ENCODE measurements at regions not wholly inside any gene's neighbourhood (a gene's known extent, or its start where the extent isn't known, plus 50 kb on each side); places are given as distances from the start of the nearest gene placed in this dataset.
"Not testable (repeated sequence)": the region's sequence is repeated elsewhere in the genome, so short reads cannot be mapped to it uniquely, and the experiment has no call there.

- Histone ChIP-seq H3K4me1 (ENCODE audit: control insufficient read depth in 5 of 5, insufficient read depth in 5 of 5, low read length in 5 of 5) (no peaks in the 10 kb centered on the region), H3K36me3 (ENCODE audit: control insufficient read depth in 4 of 4, insufficient read depth in 4 of 4, low read length in 4 of 4) (no peaks in the 10 kb centered on the region), H3K4me3 (no peak overlapping the region), H3K27ac (ENCODE audit: low read depth in 1 of 2, low read length in 1 of 2) (no peak overlapping the region), H3K27me3 (ENCODE audit: control insufficient read depth in 3 of 3, insufficient read depth in 3 of 3, low read length in 2 of 3) (no peaks in the 10 kb centered on the region), H3K9ac (ENCODE audit: insufficient read depth in 1 of 2, low read length in 2 of 2) (no peak overlapping the region), H3K9me3 (ENCODE audit: control insufficient read depth in 4 of 4, insufficient read depth in 3 of 4, low read length in 3 of 4) (no peaks in the 10 kb centered on the region)
- no peak for TF ChIP-seq CTCF (IDR thresholded peaks at IDR 0.05; ENCODE audit: control extremely low read depth, extremely low read depth)
- 55 to 75% methylated on average over 5 of the region's 5 CpGs for WGBS, 2 donors
- DNase-seq (no peak), ATAC-seq (ENCODE audit: insufficient read depth, low FRiP score) (no peak)
These were observed 1915.0 kb upstream of the FLRT2 start for GRCh38 chr14:83614956-83615355.

- Histone ChIP-seq H3K9ac (ENCODE audit: insufficient read depth in 1 of 2, low read length in 2 of 2) (no peak overlapping the region), H3K4me1 (ENCODE audit: control insufficient read depth in 5 of 5, insufficient read depth in 5 of 5, low read length in 5 of 5) (peaks cover 0 to 10% (median 0%) of the 10 kb centered on the region in 5 donors), H3K36me3 (ENCODE audit: control insufficient read depth in 4 of 4, insufficient read depth in 4 of 4, low read length in 4 of 4) (no peaks in the 10 kb centered on the region), H3K9me3 (ENCODE audit: control insufficient read depth in 4 of 4, insufficient read depth in 3 of 4, low read length in 3 of 4) (no peaks in the 10 kb centered on the region), H3K27me3 (ENCODE audit: control insufficient read depth in 3 of 3, insufficient read depth in 3 of 3, low read length in 2 of 3) (no peaks in the 10 kb centered on the region), H3K4me3 (no peak overlapping the region), H3K27ac (ENCODE audit: low read depth in 1 of 2, low read length in 1 of 2) (no peak overlapping the region)
- 58 to 69% methylated on average over 1 of the region's 1 CpG for WGBS, 2 donors
- ATAC-seq (ENCODE audit: insufficient read depth, low FRiP score) (no peak), DNase-seq (peak in 2 of 3 donors; percentile 6)
- no peak for TF ChIP-seq CTCF (IDR thresholded peaks at IDR 0.05; ENCODE audit: control extremely low read depth, extremely low read depth)
These were observed 1905.4 kb upstream of the FLRT2 start for GRCh38 chr14:83624541-83624940.

GRCh38 chr14:83632375-83632774 lies 1897.6 kb upstream of the FLRT2 start:
- Histone ChIP-seq H3K9ac (ENCODE audit: insufficient read depth in 1 of 2, low read length in 2 of 2) (no peak overlapping the region), H3K4me1 (ENCODE audit: control insufficient read depth in 5 of 5, insufficient read depth in 5 of 5, low read length in 5 of 5) (no peaks in the 10 kb centered on the region), H3K36me3 (ENCODE audit: control insufficient read depth in 4 of 4, insufficient read depth in 4 of 4, low read length in 4 of 4) (no peaks in the 10 kb centered on the region), H3K9me3 (ENCODE audit: control insufficient read depth in 4 of 4, insufficient read depth in 3 of 4, low read length in 3 of 4) (no peaks in the 10 kb centered on the region), H3K27ac (ENCODE audit: low read depth in 1 of 2, low read length in 1 of 2) (no peak overlapping the region), H3K4me3 (no peak overlapping the region), H3K27me3 (ENCODE audit: control insufficient read depth in 3 of 3, insufficient read depth in 3 of 3, low read length in 2 of 3) (no peaks in the 10 kb centered on the region)
- DNase-seq = peak in 1 of 3 donors; percentile 6
- no peak for ATAC-seq (ENCODE audit: insufficient read depth, low FRiP score)
- TF ChIP-seq CTCF (IDR thresholded peaks at IDR 0.05; ENCODE audit: control extremely low read depth, extremely low read depth) = no peak

- no peaks in the 10 kb centered on the region for H3K36me3 ChIP-seq (ENCODE audit: control insufficient read depth in 4 of 4, insufficient read depth in 4 of 4, low read length in 4 of 4)
- H3K27me3 ChIP-seq (ENCODE audit: control insufficient read depth in 3 of 3, insufficient read depth in 3 of 3, low read length in 2 of 3) = no peaks in the 10 kb centered on the region
- no peaks in the 10 kb centered on the region for H3K9me3 ChIP-seq (ENCODE audit: control insufficient read depth in 4 of 4, insufficient read depth in 3 of 4, low read length in 3 of 4)
- no peak overlapping the region for H3K4me3 ChIP-seq
- H3K4me1 ChIP-seq (ENCODE audit: control insufficient read depth in 5 of 5, insufficient read depth in 5 of 5, low read length in 5 of 5) = no peaks in the 10 kb centered on the region
- no peak for ATAC-seq (ENCODE audit: insufficient read depth, low FRiP score)
- H3K27ac ChIP-seq (ENCODE audit: low read depth in 1 of 2, low read length in 1 of 2) = no peak overlapping the region
- no peak for DNase-seq
- no peak for TF ChIP-seq CTCF (IDR thresholded peaks at IDR 0.05; ENCODE audit: control extremely low read depth, extremely low read depth)
- WGBS, 2 donors = 90 to 92% methylated on average over 18 of the region's 18 CpGs
- no peak overlapping the region for H3K9ac ChIP-seq (ENCODE audit: insufficient read depth in 1 of 2, low read length in 2 of 2)
These were observed 1891.0 kb upstream of the FLRT2 start for GRCh38 chr14:83638748-83639504.

GRCh38 chr14:83639505-83639875 lies 1890.5 kb upstream of the FLRT2 start:
- 89 to 94% methylated on average over 18 of the region's 18 CpGs for WGBS, 2 donors
- DNase-seq; ATAC-seq (ENCODE audit: insufficient read depth, low FRiP score): not testable (repeated sequence)

More at GRCh38 chr14:83639505-83639875, 1890.5 kb upstream of the FLRT2 start:
- H3K4me3 ChIP-seq; H3K27ac ChIP-seq (ENCODE audit: low read depth in 1 of 2, low read length in 1 of 2); H3K4me1 ChIP-seq (ENCODE audit: control insufficient read depth in 5 of 5, insufficient read depth in 5 of 5, low read length in 5 of 5); H3K36me3 ChIP-seq (ENCODE audit: control insufficient read depth in 4 of 4, insufficient read depth in 4 of 4, low read length in 4 of 4); H3K27me3 ChIP-seq (ENCODE audit: control insufficient read depth in 3 of 3, insufficient read depth in 3 of 3, low read length in 2 of 3); H3K9me3 ChIP-seq (ENCODE audit: control insufficient read depth in 4 of 4, insufficient read depth in 3 of 4, low read length in 3 of 4); H3K9ac ChIP-seq (ENCODE audit: insufficient read depth in 1 of 2, low read length in 2 of 2): not testable (repeated sequence)
